ENCODE measurements at regions not wholly inside any gene's neighbourhood (a gene's known extent, or its start where the extent isn't known, plus 50 kb on each side); places are given as distances from the start of the nearest gene placed in this dataset.
"Not testable (repeated sequence)": the region's sequence is repeated elsewhere in the genome, so short reads cannot be mapped to it uniquely, and the experiment has no call there.

- no peak for DNase-seq
Measured at GRCh38 chr5:15183520-15183919, 311.9 kb upstream of the ANKH start.

- no peak for DNase-seq
Measured at GRCh38 chr5:15170173-15170572, 298.6 kb upstream of the ANKH start.

GRCh38 chr5:15168358-15168757 lies 296.8 kb upstream of the ANKH start:
- no peak for DNase-seq

- no peak for DNase-seq
Measured at GRCh38 chr5:15160091-15160490, 288.5 kb upstream of the ANKH start.

- DNase-seq: no peak
Measured at GRCh38 chr5:15159606-15160005, 288.0 kb upstream of the ANKH start.

GRCh38 chr5:15142458-15142857 lies 270.9 kb upstream of the ANKH start:
- no peak for DNase-seq

GRCh38 chr5:15137414-15137813 lies 265.8 kb upstream of the ANKH start:
- DNase-seq: no peak

GRCh38 chr5:15135661-15136060 lies 264.1 kb upstream of the ANKH start:
- DNase-seq: no peak

GRCh38 chr5:15133456-15133965 lies 261.9 kb upstream of the ANKH start:
- DNase-seq: no peak

GRCh38 chr5:15132816-15133405 lies 261.3 kb upstream of the ANKH start:
- DNase-seq: no peak

GRCh38 chr5:15131909-15132308 lies 260.3 kb upstream of the ANKH start:
- no peak for DNase-seq

GRCh38 chr5:15124871-15125568 lies 253.4 kb upstream of the ANKH start:
- DNase-seq: no peak

GRCh38 chr5:15124461-15124860 lies 252.9 kb upstream of the ANKH start:
- DNase-seq: no peak

GRCh38 chr5:15117688-15118087 lies 246.1 kb upstream of the ANKH start:
- DNase-seq: no peak

- no peak for DNase-seq
Measured at GRCh38 chr5:15116996-15117395, 245.4 kb upstream of the ANKH start.

- no peak for DNase-seq
Measured at GRCh38 chr5:15106530-15107283, 235.1 kb upstream of the ANKH start.

- peak; percentile 54 for DNase-seq
Measured at GRCh38 chr5:15105799-15106393, 234.3 kb upstream of the ANKH start.

- no peak for DNase-seq
Measured at GRCh38 chr5:15103864-15104263, 232.3 kb upstream of the ANKH start.

GRCh38 chr5:15103130-15103529 lies 231.6 kb upstream of the ANKH start:
- DNase-seq: peak; percentile 2

GRCh38 chr5:15097552-15097951 lies 226.0 kb upstream of the ANKH start:
- no peak for DNase-seq

- DNase-seq: not testable (repeated sequence)
Measured at GRCh38 chr5:15096686-15097085, 225.1 kb upstream of the ANKH start.

GRCh38 chr5:15092801-15093200 lies 221.2 kb upstream of the ANKH start:
- no peak for DNase-seq

GRCh38 chr5:15085671-15086070 lies 214.1 kb upstream of the ANKH start:
- no peak for DNase-seq

- DNase-seq: no peak
Measured at GRCh38 chr5:15082096-15082495, 210.5 kb upstream of the ANKH start.
